OCI-LY1 (cell line): ENCODE measurements at regions not wholly inside any gene's neighbourhood (a gene's known extent, or its start where the extent isn't known, plus 50 kb on each side); places are given as distances from the start of the nearest gene placed in this dataset.

ENCODE experiments used
- EZH2 ChIP-seq: fragments of 200-600 bp; sonication (generic), shearing (Covaris generic); IDR thresholded peaks from 2 replicates; pipeline ENCODE4 v1.8.0; 2017; ENCODE audit warnings: borderline replicate concordance, mixed run types, mild to moderate bottlenecking, antibody characterized with exemption, low read length, moderate library complexity, mixed read lengths
- TF ChIP-seq, protein P1 (sequence below): fragments of 200-600 bp; sonication (generic), shearing (Covaris generic); IDR thresholded peaks from 2 replicates; pipeline ENCODE4 v1.5.1; 2017; ENCODE audit warnings: mild to moderate bottlenecking, antibody characterized with exemption, low read length, moderate library complexity, mixed read lengths

DNA sequence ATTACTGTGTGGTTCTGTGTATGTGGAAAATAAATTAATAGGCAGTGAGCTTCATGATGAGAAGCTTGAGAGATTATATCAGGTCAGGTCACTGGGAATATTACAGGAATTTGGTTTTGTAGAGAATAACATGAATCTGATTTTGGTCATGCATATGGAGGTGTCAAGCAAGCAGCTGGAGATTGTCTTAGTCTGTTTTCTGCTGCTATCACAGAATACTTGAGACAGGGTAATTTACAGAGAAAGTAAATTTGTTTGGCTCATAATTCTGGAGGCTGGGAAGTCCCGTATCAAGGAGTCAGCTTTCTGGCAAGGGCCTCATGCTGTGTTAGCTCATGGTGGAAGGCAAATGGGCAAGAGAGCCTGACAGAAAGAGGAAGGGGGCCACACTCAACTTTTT, 120.7 kb upstream of the FAM3C start:
- TF ChIP-seq, protein P1, sequence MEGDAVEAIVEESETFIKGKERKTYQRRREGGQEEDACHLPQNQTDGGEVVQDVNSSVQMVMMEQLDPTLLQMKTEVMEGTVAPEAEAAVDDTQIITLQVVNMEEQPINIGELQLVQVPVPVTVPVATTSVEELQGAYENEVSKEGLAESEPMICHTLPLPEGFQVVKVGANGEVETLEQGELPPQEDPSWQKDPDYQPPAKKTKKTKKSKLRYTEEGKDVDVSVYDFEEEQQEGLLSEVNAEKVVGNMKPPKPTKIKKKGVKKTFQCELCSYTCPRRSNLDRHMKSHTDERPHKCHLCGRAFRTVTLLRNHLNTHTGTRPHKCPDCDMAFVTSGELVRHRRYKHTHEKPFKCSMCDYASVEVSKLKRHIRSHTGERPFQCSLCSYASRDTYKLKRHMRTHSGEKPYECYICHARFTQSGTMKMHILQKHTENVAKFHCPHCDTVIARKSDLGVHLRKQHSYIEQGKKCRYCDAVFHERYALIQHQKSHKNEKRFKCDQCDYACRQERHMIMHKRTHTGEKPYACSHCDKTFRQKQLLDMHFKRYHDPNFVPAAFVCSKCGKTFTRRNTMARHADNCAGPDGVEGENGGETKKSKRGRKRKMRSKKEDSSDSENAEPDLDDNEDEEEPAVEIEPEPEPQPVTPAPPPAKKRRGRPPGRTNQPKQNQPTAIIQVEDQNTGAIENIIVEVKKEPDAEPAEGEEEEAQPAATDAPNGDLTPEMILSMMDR = no peak
- no peak for TF ChIP-seq EZH2
